Endothelial cell of umbilical vein (primary cell): ENCODE measurements at regions not wholly inside any gene's neighbourhood (a gene's known extent, or its start where the extent isn't known, plus 50 kb on each side); places are given as distances from the start of the nearest gene placed in this dataset.

Source experiments
- BruUV-seq: library from RNA; stranded (reverse); fragments of 400-500 nt; replicated peaks from 2 replicates; lab custom pipeline; 2021; lab: Mats Ljungman, UMichigan
- CTCF ChIA-PET: fragments of 300-600, 350-600 bp; sonication (Branson Sonifier 250); formaldehyde crosslinking; loops from one replicate; lab custom pipeline; 2021; ENCODE audit warnings: antibody characterized with exemption, inconsistent platforms; lab: Charles Lee
- POLR2A ChIA-PET: fragments of 300-600, 350-600 bp; sonication (Branson Sonifier 250); formaldehyde crosslinking; loops from one replicate; lab custom pipeline; 2021; ENCODE audit warnings: antibody characterized with exemption, inconsistent platforms; lab: Charles Lee
- DNase-seq: peaks from one replicate; pipeline ENCODE4 v3.0.0-alpha.2; 2011; ENCODE audit warnings: low read depth, low spot score
- FAIRE-seq: peaks from 2 replicates; lab custom pipeline; 2011; peaks lifted over from hg19 to GRCh38; lab: Jason Lieb, UNC
- H2AFZ ChIP-seq: 2 replicates; pipeline ENCODE4 v1.6.0; 2012; ENCODE audit warnings: low read depth, low read length, control low read depth, inconsistent platforms
- H3K27ac ChIP-seq: 2 replicates; pipeline ENCODE4 v1.5.1; 2011; ENCODE audit warnings: low read depth, mild to moderate bottlenecking, control low read depth, low read length, moderate library complexity; ENCODE audit not compliant: insufficient read depth
- H3K27me3 ChIP-seq, 2 experiments: 2 replicates each; pipeline versions ENCODE4 v1.6.0 to v1.6.1; 2011; ENCODE audit warnings: low read length in 2 of 2, mixed read lengths in 1 of 2; ENCODE audit not compliant: control insufficient read depth in 2 of 2, insufficient read depth in 2 of 2
- H3K36me3 ChIP-seq, 2 experiments: 2 replicates in 1 of 2; 3 replicates in 1 of 2; pipeline ENCODE4 v1.5.1; 2011; ENCODE audit warnings: low read length in 2 of 2, mild to moderate bottlenecking in 1 of 2, moderate library complexity in 1 of 2; ENCODE audit not compliant: control insufficient read depth in 2 of 2, insufficient read depth in 2 of 2; ENCODE audit errors: extremely low read depth in 1 of 2
- H3K4me1 ChIP-seq: 3 replicates; pipeline ENCODE4 v1.5.1; 2011; ENCODE audit warnings: mild to moderate bottlenecking, low read length; ENCODE audit not compliant: control insufficient read depth, insufficient read depth; ENCODE audit errors: extremely low read depth
- H3K4me2 ChIP-seq: 2 replicates; pipeline ENCODE4 v1.6.1; 2011; ENCODE audit warnings: low read length, control low read depth, mixed read lengths; ENCODE audit not compliant: insufficient read depth
- H3K4me3 ChIP-seq, 3 experiments: fragments of 200-600 bp in 1 of 3; sonication (generic), shearing (Covaris generic) in 1 of 3; replicated peaks in 1 of 3; 2 replicates each; pipeline ENCODE4 v1.5.1; 2011 to 2016; ENCODE audit warnings: control low read depth in 3 of 3, low read length in 3 of 3, mild to moderate bottlenecking in 2 of 3, inconsistent platforms in 1 of 3, low read depth in 1 of 3, moderate library complexity in 1 of 3; ENCODE audit not compliant: insufficient read depth in 1 of 3
- H3K79me2 ChIP-seq: 2 replicates; pipeline ENCODE4 v1.6.0; 2012; ENCODE audit warnings: low read length, inconsistent platforms; ENCODE audit not compliant: control insufficient read depth, insufficient read depth
- H3K9ac ChIP-seq: replicated peaks from 2 replicates; pipeline ENCODE3; 2011; ENCODE audit warnings: low read length, control low read depth; ENCODE audit not compliant: insufficient read depth; ENCODE audit errors: extremely low read depth
- H3K9me1 ChIP-seq: replicated peaks from 3 replicates; pipeline ENCODE4 v1.6.0; 2011; ENCODE audit warnings: mild to moderate bottlenecking, low read length; ENCODE audit not compliant: control insufficient read depth, insufficient read depth; ENCODE audit errors: extremely low read depth
- H3K9me3 ChIP-seq: replicated peaks from 2 replicates; pipeline ENCODE4 v1.5.1; 2012; ENCODE audit warnings: low read length, inconsistent platforms; ENCODE audit not compliant: control insufficient read depth, insufficient read depth
- H4K20me1 ChIP-seq: replicated peaks from 2 replicates; pipeline ENCODE3; 2011; ENCODE audit warnings: mild to moderate bottlenecking, low read length; ENCODE audit not compliant: control insufficient read depth, insufficient read depth; ENCODE audit errors: extremely low read depth
- EZH2 ChIP-seq: IDR thresholded peaks from 2 replicates; pipeline ENCODE4 v1.6.1; 2012; ENCODE audit warnings: borderline replicate concordance, low read depth, mild to moderate bottlenecking, moderate library complexity, low read length, inconsistent platforms; ENCODE audit not compliant: severe bottlenecking
- FOS ChIP-seq: IDR thresholded peaks from 2 replicates; pipeline ENCODE4 v1.6.1; 2011; ENCODE audit warnings: mild to moderate bottlenecking, low read length, moderate library complexity, borderline replicate concordance; ENCODE audit not compliant: insufficient read depth
- GATA2 ChIP-seq: IDR thresholded peaks from 2 replicates; pipeline ENCODE4 v1.7.0; 2011; ENCODE audit warnings: low read depth, mild to moderate bottlenecking, moderate library complexity, mixed read lengths, low read length; ENCODE audit not compliant: insufficient read length, insufficient read depth
- JUN ChIP-seq: IDR thresholded peaks from 2 replicates; pipeline ENCODE4 v1.6.1; 2011; ENCODE audit warnings: borderline replicate concordance, low read depth; ENCODE audit not compliant: insufficient read length, insufficient read depth
- MYC ChIP-seq: IDR thresholded peaks from one replicate; pipeline ENCODE4 v1.6.1; 2011; ENCODE audit warnings: mild to moderate bottlenecking, low read depth, low read length
- POLR2A ChIP-seq: IDR thresholded peaks from 2 replicates; pipeline ENCODE4 v1.6.1; 2012; ENCODE audit warnings: low read depth, mild to moderate bottlenecking, control low read depth, low read length
- POLR2AphosphoS5 ChIP-seq: IDR thresholded peaks from 2 replicates; pipeline ENCODE4 v1.6.1; 2012; ENCODE audit warnings: low read depth, mild to moderate bottlenecking, control low read depth, low read length, moderate library complexity; ENCODE audit not compliant: insufficient read depth
- dilution Hi-C: fragments of 300-500 bp; cut with MboI; formaldehyde crosslinking; loops from one replicate; pipeline ENCODE4 v1.15.0; 2019; ENCODE audit warnings: low sequenced_read_pairs; ENCODE audit not compliant: extremely low pct_ligation_motif_present
- intact Hi-C: fragments of 100-400 bp; cut with micrococcal nuclease; formaldehyde crosslinking; loops from one replicate; pipeline ENCODE4 v1.10.0; 2022
- TF ChIP-seq, protein P1 (sequence below): IDR thresholded peaks from 2 replicates; pipeline ENCODE4 v1.6.1; 2011; ENCODE audit not compliant: insufficient read depth, insufficient read length
- TF ChIP-seq, protein P2 (sequence below), 2 donors: IDR thresholded peaks; 1 replicate in 1 of 2; 2 replicates in 1 of 2; pipeline ENCODE4 v1.5.1; 2011; ENCODE audit warnings: low read length in 2 of 2, mild to moderate bottlenecking in 2 of 2, moderate library complexity in 2 of 2, control low read depth in 1 of 2, inconsistent platforms in 1 of 2, low read depth in 1 of 2; ENCODE audit not compliant: insufficient read depth in 1 of 2; ENCODE audit errors: extremely low read depth in 1 of 2

DNA sequence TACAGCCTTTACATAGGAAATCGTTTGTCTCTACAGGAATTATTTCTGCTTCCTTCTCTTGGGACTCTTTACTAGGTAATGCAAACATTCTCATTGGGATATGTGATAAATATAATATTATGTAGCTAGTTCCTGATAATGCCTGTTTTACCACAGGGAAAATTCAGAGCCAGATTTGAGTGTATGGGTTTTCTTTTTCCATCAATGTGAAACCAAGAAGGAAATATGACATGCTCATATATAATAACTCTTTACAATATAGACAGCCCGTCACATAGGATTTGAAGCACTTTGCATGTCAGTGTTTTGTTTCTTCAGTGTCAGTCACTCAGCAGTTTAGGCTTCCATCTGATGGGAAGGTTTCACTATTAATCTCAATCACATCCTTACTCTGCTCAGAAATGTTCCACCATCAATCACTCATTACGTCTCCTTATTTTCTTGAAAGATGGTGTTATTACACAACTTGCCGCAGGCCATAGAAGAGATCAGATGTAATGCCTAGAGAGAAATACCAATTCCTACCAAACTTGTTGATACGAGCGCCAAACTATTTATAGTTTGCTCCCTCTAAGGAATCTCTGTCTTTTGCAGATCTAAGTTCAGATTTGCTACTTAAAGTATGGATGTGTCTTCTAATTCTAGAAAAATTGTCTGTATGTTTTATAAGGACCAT lies 314.8 kb downstream of the DIPK2A start:
- CTCF ChIA-PET: no interaction called here
- no peaks in the 10 kb centered on the region for H3K9me3 ChIP-seq
- BruUV-seq: no TSS peak
- H2AFZ ChIP-seq: no peak overlapping the region
- no peaks in the 10 kb centered on the region for H3K36me3 ChIP-seq
- no peak overlapping the region for H3K4me3 ChIP-seq
- H4K20me1 ChIP-seq: no peaks in the 10 kb centered on the region
- no peak overlapping the region for H3K27ac ChIP-seq
- no peaks in the 10 kb centered on the region for H3K9me1 ChIP-seq
- FAIRE-seq (no peak), DNase-seq (no peak)
- intact Hi-C loops (no loop called here), dilution Hi-C loops (no loop called here)
- no peaks in the 10 kb centered on the region for H3K4me1 ChIP-seq
- POLR2A ChIA-PET: no interaction called here
- no peaks in the 10 kb centered on the region for H3K27me3 ChIP-seq
- H3K79me2 ChIP-seq: no peaks in the 10 kb centered on the region
- no peak for TF ChIP-seq FOS
- TF ChIP-seq JUN: no peak
- TF ChIP-seq MYC: no peak
- no peak for TF ChIP-seq POLR2AphosphoS5
- TF ChIP-seq, protein P1, sequence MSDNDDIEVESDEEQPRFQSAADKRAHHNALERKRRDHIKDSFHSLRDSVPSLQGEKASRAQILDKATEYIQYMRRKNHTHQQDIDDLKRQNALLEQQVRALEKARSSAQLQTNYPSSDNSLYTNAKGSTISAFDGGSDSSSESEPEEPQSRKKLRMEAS: no peak
- no peak for TF ChIP-seq GATA2
- no peak for TF ChIP-seq EZH2
- no peak for TF ChIP-seq POLR2A
- TF ChIP-seq, protein P2, sequence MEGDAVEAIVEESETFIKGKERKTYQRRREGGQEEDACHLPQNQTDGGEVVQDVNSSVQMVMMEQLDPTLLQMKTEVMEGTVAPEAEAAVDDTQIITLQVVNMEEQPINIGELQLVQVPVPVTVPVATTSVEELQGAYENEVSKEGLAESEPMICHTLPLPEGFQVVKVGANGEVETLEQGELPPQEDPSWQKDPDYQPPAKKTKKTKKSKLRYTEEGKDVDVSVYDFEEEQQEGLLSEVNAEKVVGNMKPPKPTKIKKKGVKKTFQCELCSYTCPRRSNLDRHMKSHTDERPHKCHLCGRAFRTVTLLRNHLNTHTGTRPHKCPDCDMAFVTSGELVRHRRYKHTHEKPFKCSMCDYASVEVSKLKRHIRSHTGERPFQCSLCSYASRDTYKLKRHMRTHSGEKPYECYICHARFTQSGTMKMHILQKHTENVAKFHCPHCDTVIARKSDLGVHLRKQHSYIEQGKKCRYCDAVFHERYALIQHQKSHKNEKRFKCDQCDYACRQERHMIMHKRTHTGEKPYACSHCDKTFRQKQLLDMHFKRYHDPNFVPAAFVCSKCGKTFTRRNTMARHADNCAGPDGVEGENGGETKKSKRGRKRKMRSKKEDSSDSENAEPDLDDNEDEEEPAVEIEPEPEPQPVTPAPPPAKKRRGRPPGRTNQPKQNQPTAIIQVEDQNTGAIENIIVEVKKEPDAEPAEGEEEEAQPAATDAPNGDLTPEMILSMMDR (IDR thresholded peaks at IDR 0.05; ENCODE audit: extremely low read depth in 1 of 2, insufficient read depth in 1 of 2, low read depth in 1 of 2, low read length in 2 of 2): no peak
- H3K9ac ChIP-seq: no peak overlapping the region
- H3K4me2 ChIP-seq: no peak overlapping the region
